ENCODE measurements at regions not wholly inside any gene's neighbourhood (a gene's known extent, or its start where the extent isn't known, plus 50 kb on each side); places are given as distances from the start of the nearest gene placed in this dataset.

- ATAC-seq (no peak), DNase-seq (no peak)
- H3K36me3 ChIP-seq = no peaks in the 10 kb centered on the region
- intact Hi-C loops (cut with DNase I) = no loop called here
- H3K9me3 ChIP-seq = peaks cover 0 to under 1% (median 0%) of the 10 kb centered on the region in 11 donors
- H3K27ac ChIP-seq = no peak overlapping the region
- H3K4me3 ChIP-seq = no peak overlapping the region
- TF ChIP-seq CTCF (IDR thresholded peaks at IDR 0.05) = no peak
- 70 to 80% methylated on average over 5 of the region's 5 CpGs for WGBS, 2 donors
- peaks cover 0 to 6% (median 0%) of the 10 kb centered on the region in 7 donors for H3K27me3 ChIP-seq
- H3K4me1 ChIP-seq = peaks cover 0 to 18% (median 2%) of the 10 kb centered on the region in 9 donors
Observed at GRCh38 chr2:234330902-234331301, 166.0 kb downstream of the ARL4C start.

- DNase-seq = no peak
- TF ChIP-seq CTCF (IDR thresholded peaks at IDR 0.05) = no peak
- no peak for ATAC-seq
- no peak overlapping the region for H3K27ac ChIP-seq
- intact Hi-C loops (cut with DNase I) = no loop called here
- H3K4me3 ChIP-seq = no peak overlapping the region
- WGBS, 2 donors = 85 to 89% methylated on average over 12 of the region's 12 CpGs
- peaks cover 0 to 3% (median 0%) of the 10 kb centered on the region in 9 donors for H3K4me1 ChIP-seq
- peaks cover 0 to 7% (median 0%) of the 10 kb centered on the region in 11 donors for H3K9me3 ChIP-seq
- H3K27me3 ChIP-seq = peaks cover 0 to 6% (median 0%) of the 10 kb centered on the region in 7 donors
- H3K36me3 ChIP-seq = no peaks in the 10 kb centered on the region
Observed at GRCh38 chr2:234329202-234329960, 167.5 kb downstream of the ARL4C start.

- ATAC-seq (peak in 1 of 8 donors; percentile 24), DNase-seq (no peak)
- Histone ChIP-seq H3K4me3 (no peak overlapping the region), H3K9me3 (peaks cover 0 to 7% (median 0%) of the 10 kb centered on the region in 11 donors), H3K27me3 (peaks cover 0 to 10% (median 0%) of the 10 kb centered on the region in 7 donors), H3K36me3 (no peaks in the 10 kb centered on the region), H3K27ac (no peak overlapping the region), H3K4me1 (no peaks in the 10 kb centered on the region)
- TF ChIP-seq CTCF (IDR thresholded peaks at IDR 0.05) = no peak
- 90 to 91% methylated on average over 12 of the region's 12 CpGs for WGBS, 2 donors
- intact Hi-C loops (cut with DNase I) = no loop called here
Observed at GRCh38 chr2:234328444-234328990, 168.4 kb downstream of the ARL4C start.

GRCh38 chr2:234326694-234327093, 170.2 kb downstream of the ARL4C start:
- intact Hi-C loops (cut with DNase I) = no loop called here
- no peaks in the 10 kb centered on the region for H3K36me3 ChIP-seq
- H3K27ac ChIP-seq = no peak overlapping the region

More at GRCh38 chr2:234326694-234327093, 170.2 kb downstream of the ARL4C start:
- peaks cover 0 to 7% (median 0%) of the 10 kb centered on the region in 11 donors for H3K9me3 ChIP-seq
- H3K4me1 ChIP-seq = no peaks in the 10 kb centered on the region
- H3K27me3 ChIP-seq = peaks cover 0 to 6% (median 0%) of the 10 kb centered on the region in 7 donors
- no peak overlapping the region for H3K4me3 ChIP-seq
- DNase-seq (no peak), ATAC-seq (no peak)
- 87 to 92% methylated on average over 2 of the region's 2 CpGs for WGBS, 2 donors
- TF ChIP-seq CTCF (IDR thresholded peaks at IDR 0.05) = no peak

All from heart right ventricle (tissue), 16 donors.